ENCODE measurements at regions not wholly inside any gene's neighbourhood (a gene's known extent, or its start where the extent isn't known, plus 50 kb on each side); places are given as distances from the start of the nearest gene placed in this dataset.
A peak's percentile ranks its signal among the peaks of the same experiment; 100 is the strongest.
"Not testable (repeated sequence)": the region's sequence is repeated elsewhere in the genome, so short reads cannot be mapped to it uniquely, and the experiment has no call there.

GRCh38 chr20:55517584-55517983 is 487.7 kb downstream of the CBLN4 start:
- DNase-seq: not testable (repeated sequence)

DNA sequence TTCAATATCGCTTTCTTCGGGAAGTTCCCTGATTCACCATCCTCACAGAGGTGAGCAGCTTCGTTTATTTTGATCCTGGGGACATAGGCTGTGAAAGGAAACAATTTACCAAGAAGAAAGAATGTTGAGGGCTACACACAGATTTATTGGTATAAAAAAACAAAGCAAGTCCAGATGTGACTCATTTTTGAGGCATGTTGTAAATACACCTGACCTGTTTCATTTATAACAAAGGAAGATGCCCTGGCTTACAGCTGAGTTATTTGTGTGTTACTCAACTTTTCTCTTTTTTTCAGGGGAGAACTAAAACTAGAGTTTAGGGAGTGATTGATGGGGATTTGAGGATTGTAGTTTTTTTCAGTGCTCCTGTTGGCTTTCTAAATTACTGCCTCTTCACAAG is 489.5 kb downstream of the CBLN4 start:
- DNase-seq: no peak

DNA sequence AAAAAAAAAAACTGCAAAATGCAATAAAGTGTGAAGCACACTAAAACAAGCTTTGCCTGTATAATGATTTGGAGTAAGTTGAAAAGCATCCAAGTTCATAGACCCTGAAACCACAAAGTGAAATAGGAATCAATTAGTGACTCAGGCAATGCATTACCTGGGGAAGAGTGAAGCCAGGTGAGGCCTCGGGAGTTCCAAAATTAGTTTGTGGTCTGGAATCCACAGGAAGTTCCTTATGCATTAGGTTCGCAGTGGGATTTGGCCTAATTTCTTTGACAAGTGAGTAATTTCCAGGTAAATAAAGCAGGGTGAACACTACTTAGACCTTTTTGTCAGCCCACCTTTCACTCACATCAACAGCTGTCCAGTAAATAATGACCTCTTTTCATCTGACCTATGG is 490.8 kb downstream of the CBLN4 start:
- no peak for DNase-seq

DNA sequence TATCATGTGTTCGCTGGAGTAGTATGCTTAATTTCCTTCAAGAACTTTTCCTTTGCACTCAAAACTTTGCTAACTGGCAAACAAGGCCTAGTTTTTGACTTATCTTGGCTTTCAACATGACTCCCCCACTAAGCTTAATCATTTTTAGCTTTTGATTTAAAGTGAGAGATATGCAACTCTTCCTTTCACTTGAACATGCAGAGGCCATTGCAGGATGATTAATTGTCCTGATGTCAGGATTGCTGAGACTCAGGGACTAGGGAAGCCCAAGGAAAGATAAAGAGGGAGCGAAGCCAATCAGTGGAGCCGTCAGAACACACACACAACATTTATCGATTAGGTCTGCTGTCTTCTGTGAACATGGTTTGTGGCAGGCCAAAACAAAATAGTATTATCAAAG is 491.4 kb downstream of the CBLN4 start:
- no peak for DNase-seq

- no peak for DNase-seq
Measured at GRCh38 chr20:55500130-55500529, 505.2 kb downstream of the CBLN4 start.

- DNase-seq: no peak
Measured at GRCh38 chr20:55488593-55488992, 516.7 kb downstream of the CBLN4 start.

GRCh38 chr20:55478724-55479450 is 526.4 kb downstream of the CBLN4 start:
- no peak for DNase-seq

DNA sequence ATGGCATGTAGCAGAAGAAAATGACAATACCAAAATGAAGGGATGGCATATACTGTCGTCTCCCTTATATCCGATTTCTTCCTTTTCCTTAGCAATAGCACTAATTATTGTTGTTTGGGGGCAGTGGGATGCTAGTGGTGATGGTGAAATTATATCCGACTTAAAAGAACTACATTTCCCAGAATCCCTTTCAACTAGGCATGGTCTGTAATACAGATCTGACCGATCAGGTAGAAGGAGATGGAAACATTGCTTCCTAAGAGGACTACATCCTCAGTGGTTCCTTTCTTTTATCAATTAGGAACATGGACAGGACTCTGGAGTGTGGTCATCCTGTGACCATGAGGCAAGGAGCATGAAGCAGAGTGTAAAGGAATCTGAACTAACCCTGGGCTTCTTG is 532.6 kb downstream of the CBLN4 start:
- no peak for DNase-seq

- DNase-seq: no peak
Measured at GRCh38 chr20:55471052-55472006, 534.0 kb downstream of the CBLN4 start.

DNA sequence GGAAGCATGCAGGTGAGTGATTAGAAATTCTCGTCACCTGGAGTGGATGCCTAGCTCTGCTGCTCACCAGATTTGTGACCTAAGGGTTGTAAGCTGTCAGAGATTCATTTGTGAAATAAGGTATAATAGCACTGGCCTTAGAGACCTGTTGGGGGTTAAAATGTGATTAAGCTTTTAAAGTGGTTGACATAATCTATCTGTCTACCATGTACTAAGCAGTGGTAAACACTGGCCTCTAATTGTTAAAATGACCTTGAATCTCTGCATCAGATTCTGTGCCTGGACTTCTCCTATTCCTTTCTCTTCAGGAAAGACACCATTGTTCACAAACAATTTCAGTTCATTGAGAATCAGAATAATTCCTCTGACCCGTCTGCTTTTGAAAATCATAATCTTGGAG is 536.2 kb downstream of the CBLN4 start:
- no peak for DNase-seq

- DNase-seq: no peak
Measured at GRCh38 chr20:55461519-55461918, 543.8 kb downstream of the CBLN4 start.

- no peak for DNase-seq
Measured at GRCh38 chr20:55456316-55456940, 548.9 kb downstream of the CBLN4 start.

DNA sequence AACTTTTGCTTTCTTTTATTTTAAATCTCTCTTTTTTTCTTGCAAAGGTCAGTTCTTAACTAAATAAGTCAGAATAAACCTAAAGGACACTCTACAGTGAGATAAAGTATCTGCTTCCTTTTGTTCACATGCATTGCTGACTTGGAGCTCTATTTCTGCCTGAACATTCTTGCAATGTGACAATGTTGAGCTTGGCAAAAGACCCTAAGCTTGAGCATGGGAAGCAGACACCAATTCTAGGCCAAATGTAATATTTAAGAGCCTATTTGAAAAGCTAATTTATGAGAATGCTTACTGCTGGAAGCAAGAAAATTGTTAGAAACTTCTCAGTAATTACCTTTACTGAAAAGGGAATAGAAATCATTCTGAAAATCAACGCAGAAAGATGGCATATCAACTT is 556.2 kb downstream of the CBLN4 start:
- DNase-seq: no peak

GRCh38 chr20:55446301-55446700 is 559.0 kb downstream of the CBLN4 start:
- no peak for DNase-seq

DNA sequence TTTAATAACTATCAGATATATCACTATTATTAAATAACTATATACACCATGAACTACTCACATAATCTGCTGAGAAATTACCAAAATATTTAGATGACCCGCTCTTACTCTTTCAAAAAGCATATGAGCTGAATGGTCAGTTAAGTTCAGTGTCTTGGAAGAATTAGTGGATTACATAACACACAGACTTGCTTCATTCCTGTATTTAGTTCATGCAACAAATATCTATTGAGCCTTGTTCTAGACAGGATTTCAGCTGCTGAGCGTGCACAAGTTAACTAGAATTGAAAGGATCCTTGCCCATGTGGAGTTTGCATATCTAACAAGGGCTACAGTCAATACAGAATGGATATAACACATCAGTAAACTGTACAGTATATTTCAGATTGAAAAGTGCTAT is 566.2 kb downstream of the CBLN4 start:
- no peak for DNase-seq

DNA sequence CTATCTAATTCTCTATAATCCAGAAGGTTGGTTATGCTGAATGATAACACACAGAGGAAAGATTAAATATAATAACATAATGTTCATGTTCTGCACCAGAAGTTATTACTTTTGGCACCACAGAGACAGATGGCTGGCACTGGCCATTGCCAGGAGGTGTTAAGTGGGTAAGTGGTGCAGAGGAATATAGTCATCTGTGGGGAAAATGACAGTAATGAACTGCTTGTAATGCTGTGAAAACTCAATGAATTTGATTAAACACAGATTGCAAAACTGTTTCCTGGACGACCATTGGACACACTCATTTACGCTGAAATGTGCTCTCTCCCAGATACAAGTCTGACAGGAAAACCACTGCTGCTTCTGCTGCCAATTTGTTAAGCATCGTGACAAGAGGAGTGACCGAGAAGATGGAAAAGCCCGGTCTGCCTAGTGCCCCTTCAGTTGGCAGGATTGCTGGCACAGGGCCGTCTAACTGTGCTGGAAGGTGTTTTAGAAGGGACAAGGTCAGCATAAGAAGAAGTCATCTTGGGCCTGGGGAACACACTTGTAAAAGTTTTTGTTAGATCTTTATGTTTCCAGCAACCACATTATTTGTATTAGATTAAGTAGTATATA is 567.4 kb downstream of the CBLN4 start:
- DNase-seq: no peak

DNA sequence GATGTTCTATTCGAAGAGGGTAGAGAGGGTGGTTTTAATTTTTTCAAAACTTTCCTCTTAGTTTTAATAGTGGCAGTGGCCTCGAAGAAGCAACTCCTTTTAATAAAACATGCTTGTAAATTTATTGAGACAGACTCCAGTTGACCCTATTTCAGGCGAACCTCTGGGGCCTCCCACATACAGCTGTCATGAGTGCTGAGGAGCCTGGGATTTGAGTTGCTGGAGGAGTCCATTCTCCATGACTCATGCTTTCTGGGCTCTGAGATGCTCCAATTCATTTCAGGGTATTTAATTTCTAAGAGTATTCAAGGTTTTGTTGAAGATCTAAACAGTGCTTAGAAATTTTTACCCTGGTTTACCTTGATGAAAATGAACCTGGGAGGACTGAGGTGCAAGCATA is 580.4 kb downstream of the CBLN4 start:
- peak; percentile 11 for DNase-seq

DNA sequence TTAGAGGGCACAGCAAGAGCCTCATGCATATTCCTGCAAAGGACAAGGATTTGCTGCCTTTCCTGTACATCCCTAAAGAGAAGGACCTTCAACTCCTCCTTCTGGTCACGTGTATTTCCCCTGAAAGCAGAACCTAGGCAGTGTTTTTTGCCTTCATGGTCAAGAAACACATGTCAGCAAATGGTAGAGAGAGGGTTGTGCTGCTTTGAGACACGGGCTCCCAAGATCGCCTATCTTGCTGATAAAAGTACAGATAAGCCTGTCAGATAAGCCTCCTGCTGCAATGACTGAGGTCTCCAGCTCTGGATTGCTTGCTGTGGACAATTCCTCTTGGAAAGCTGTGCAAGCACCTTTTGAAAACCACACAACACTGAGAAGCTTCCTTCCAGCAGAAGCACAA is 580.8 kb downstream of the CBLN4 start:
- DNase-seq: no peak

- DNase-seq: no peak
Measured at GRCh38 chr20:55417836-55418235, 587.5 kb downstream of the CBLN4 start.

DNA sequence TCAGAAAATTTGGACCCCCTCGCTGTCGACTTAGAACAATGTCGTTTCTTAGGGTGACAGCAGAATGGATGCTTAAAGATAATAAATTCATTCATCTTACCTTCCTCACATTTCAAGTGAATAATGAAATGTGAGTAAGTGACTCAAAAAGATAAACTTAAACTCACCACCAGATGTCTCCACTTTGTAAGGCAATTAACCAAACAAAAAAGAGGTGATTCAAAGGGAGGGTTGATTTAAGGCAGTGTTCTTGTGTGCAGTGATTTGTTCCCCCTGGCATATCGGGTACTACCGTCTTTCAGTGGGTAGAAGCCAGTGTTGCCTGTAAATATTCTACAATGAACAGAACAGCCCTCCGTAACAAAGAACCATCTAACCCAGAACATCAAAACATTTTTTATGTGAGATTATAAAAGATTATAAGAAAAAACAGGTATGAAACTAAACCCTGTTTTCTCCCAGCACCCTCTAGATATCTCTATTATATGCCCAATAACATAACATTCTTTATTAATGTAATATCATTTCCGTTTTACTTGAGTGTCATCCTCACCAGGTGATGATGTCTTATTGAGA is 589.7 kb downstream of the CBLN4 start:
- DNase-seq: peak; percentile 18

DNA sequence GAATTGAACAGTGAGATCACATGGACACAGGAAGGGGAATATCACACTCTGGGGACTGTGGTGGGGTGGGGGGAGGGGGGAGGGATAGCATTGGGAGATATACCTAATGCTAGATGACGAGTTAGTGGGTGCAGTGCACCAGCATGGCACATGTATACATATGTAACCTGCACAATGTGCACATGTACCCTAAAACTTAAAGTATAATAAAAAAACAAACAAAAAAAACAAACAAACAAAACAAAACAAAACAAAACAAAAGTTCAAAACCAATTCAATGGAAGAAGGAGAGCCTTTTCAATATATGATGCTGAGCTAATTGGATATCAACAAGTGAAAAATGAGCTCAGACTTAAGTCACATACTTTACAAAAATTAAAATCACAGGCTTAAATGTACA is 592.8 kb downstream of the CBLN4 start:
- not testable (repeated sequence) for DNase-seq

DNA sequence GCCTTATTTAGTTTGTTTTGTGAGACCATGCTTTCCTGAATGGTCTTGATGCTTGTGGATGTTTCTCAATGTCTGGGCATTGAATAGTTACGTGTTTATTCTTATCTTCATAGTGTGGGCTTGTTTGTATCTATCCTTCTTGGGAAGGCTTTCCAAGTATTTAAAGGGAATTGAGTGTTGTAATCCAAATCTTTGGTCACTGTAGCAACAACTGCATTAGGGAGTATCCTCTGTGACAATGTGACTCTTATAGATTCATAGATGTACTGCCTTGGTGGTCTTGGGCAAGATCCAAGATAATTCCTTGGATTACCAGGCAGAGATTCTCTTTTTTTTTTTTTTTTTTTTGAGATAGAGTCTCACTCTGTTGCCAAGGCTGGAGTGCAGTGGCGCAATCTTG is 598.4 kb downstream of the CBLN4 start:
- no peak for DNase-seq

DNA sequence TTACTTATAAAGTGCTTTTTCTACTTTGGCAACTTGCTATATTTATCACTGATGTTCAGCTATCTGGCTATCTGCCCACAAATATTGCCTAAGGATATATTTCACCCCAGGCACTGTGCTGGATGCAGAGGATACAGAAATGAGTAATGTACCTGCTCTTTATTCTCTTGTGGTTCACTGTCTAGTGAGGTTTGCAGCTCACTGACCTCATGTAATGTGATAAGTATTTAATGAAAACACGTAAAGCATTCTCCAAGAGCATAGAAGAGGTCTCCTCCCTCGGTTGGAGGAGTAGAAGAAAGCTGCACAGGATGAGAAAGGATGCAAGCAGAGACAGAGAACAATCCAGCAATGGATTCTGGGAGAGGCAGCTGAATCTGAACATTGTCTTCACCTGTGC is 610.7 kb downstream of the CBLN4 start:
- DNase-seq: no peak
